HCT116 (cell line): ENCODE measurements at regions not wholly inside any gene's neighbourhood (a gene's known extent, or its start where the extent isn't known, plus 50 kb on each side); places are given as distances from the start of the nearest gene placed in this dataset.

Source experiments
- ATAC-seq: fragments of 200-7000 bp; cut with Tn5 transposase; 2 replicates; pipeline ENCODE4 v1.9.1; 2020; ENCODE audit warnings: mild to moderate bottlenecking, moderate library complexity
- BruUV-seq: library from RNA; stranded (reverse); fragments of 400-500 nt; replicated peaks from 2 replicates; lab custom pipeline; 2021; lab: Mats Ljungman, UMichigan
- CTCF ChIA-PET: fragments of 300-600 bp; sonication (Branson Sonifier 250); formaldehyde crosslinking; loops from one replicate; lab custom pipeline; 2021; ENCODE audit warnings: antibody characterized with exemption; lab: Charles Lee
- POLR2A ChIA-PET: fragments of 300-600, 350-600 bp; sonication (Branson Sonifier 250); formaldehyde crosslinking; loops from one replicate; lab custom pipeline; 2021; ENCODE audit warnings: antibody characterized with exemption; lab: Charles Lee
- RAD21 ChIA-PET, 2 experiments: fragments of 300-600 bp; sonication (Branson Sonifier 250); formaldehyde crosslinking; loops; one replicate each; lab custom pipeline; 2023; ENCODE audit warnings: low total read pairs in 2 of 2; ENCODE audit not compliant: uncharacterized antibody in 2 of 2, unreplicated experiment in 2 of 2, low non-redundant PET in 1 of 2; lab: Charles Lee
- DNase-seq: peaks from one replicate; pipeline ENCODE4 v3.0.0-alpha.2; 2010; ENCODE audit warnings: low read depth, low spot score
- H2AFZ ChIP-seq: fragments of 200-600 bp; shearing (Covaris generic), sonication (generic); 2 replicates; pipeline ENCODE4 v1.6.1; 2017; ENCODE audit warnings: low read depth, mixed run types, mixed read lengths, antibody characterized with exemption, low read length; ENCODE audit not compliant: poor library complexity, severe bottlenecking
- H3K27ac ChIP-seq: 2 replicates; pipeline ENCODE4 v1.5.1; 2012; ENCODE audit warnings: low read depth, low read length
- H3K27me3 ChIP-seq: fragments of 200-600 bp; sonication (generic); 2 replicates; pipeline ENCODE4 v1.6.1; 2016; ENCODE audit warnings: mixed run types, low read length, mixed read lengths; ENCODE audit not compliant: insufficient read depth
- H3K36me3 ChIP-seq, 2 experiments: fragments of 200-500 bp in 1 of 2; fragments of 200-600 bp in 1 of 2; sonication (Bioruptor generic) in 1 of 2; sonication (generic) in 1 of 2; 2 replicates each; pipeline versions ENCODE4 v1.5.1 to v1.6.1; 2014 to 2016; ENCODE audit warnings: low read length in 2 of 2, inconsistent platforms in 1 of 2, mixed read lengths in 1 of 2, mixed run types in 1 of 2; ENCODE audit not compliant: insufficient read depth in 2 of 2, control insufficient read depth in 1 of 2
- H3K4me1 ChIP-seq, 2 experiments: fragments of 200-600 bp in 1 of 2; sonication (generic) in 1 of 2; 2 replicates each; pipeline versions ENCODE4 v1.5.1 to v1.6.1; 2012 to 2017; ENCODE audit warnings: low read length in 2 of 2, inconsistent platforms in 1 of 2, mild to moderate bottlenecking in 1 of 2, mixed read lengths in 1 of 2, mixed run types in 1 of 2, moderate library complexity in 1 of 2; ENCODE audit not compliant: insufficient read depth in 2 of 2, control insufficient read depth in 1 of 2
- H3K4me2 ChIP-seq: fragments of 200-600 bp; sonication (generic); 2 replicates; pipeline ENCODE4 v1.6.1; 2017; ENCODE audit warnings: mixed run types, low read length, mixed read lengths
- H3K4me3 ChIP-seq, 2 experiments: fragments of 200-600 bp in 1 of 2; sonication (generic) in 1 of 2; replicated peaks in 1 of 2; 2 replicates each; pipeline ENCODE4 v1.5.1; 2011 to 2016; ENCODE audit warnings: low read length in 2 of 2, control low read depth in 1 of 2, low read depth in 1 of 2, mild to moderate bottlenecking in 1 of 2, mixed read lengths in 1 of 2, mixed run types in 1 of 2
- H3K79me2 ChIP-seq: fragments of 200-600 bp; sonication (generic); 2 replicates; pipeline ENCODE4 v1.6.1; 2017; ENCODE audit warnings: mild to moderate bottlenecking, mixed run types, low read length, moderate library complexity, mixed read lengths; ENCODE audit not compliant: insufficient read depth
- H3K9ac ChIP-seq: fragments of 200-600 bp; sonication (generic); 2 replicates; pipeline ENCODE4 v1.6.1; 2016; ENCODE audit warnings: low read length, mixed read lengths
- H3K9me2 ChIP-seq: fragments of 200-600 bp; sonication (generic), shearing (Covaris generic); 2 replicates; pipeline ENCODE4 v1.6.1; 2017; ENCODE audit warnings: mixed run types, mild to moderate bottlenecking, moderate library complexity; ENCODE audit not compliant: insufficient read depth
- H3K9me3 ChIP-seq, 2 experiments: fragments of 200-500 bp in 1 of 2; fragments of 200-600 bp in 1 of 2; sonication (Bioruptor generic) in 1 of 2; sonication (generic) in 1 of 2; 2 replicates each; pipeline ENCODE4 v1.6.1; 2014 to 2017; ENCODE audit warnings: low read length in 2 of 2, mixed read lengths in 2 of 2, inconsistent platforms in 1 of 2, low read depth in 1 of 2, mild to moderate bottlenecking in 1 of 2, mixed run types in 1 of 2, moderate library complexity in 1 of 2; ENCODE audit not compliant: control insufficient read depth in 1 of 2, insufficient read depth in 1 of 2
- H4K20me1 ChIP-seq: fragments of 200-600 bp; sonication (generic), shearing (Covaris generic); 2 replicates; pipeline ENCODE4 v1.6.1; 2017; ENCODE audit warnings: mixed run types, mild to moderate bottlenecking, moderate library complexity; ENCODE audit not compliant: insufficient read depth
- CBX3 ChIP-seq: IDR thresholded peaks from 2 replicates; pipeline ENCODE4 v1.6.1; 2012; ENCODE audit warnings: low read depth
- CEBPB ChIP-seq: IDR thresholded peaks from 2 replicates; pipeline ENCODE4 v1.6.1; 2012; ENCODE audit warnings: low read depth
- CTCF ChIP-seq, 3 experiments: fragments of 200-600 bp in 1 of 3; sonication (generic) in 1 of 3; IDR thresholded peaks in 2 of 3; conservative IDR thresholded peaks in 1 of 3; 2 replicates each; pipeline ENCODE4 v1.5.1; 2012 to 2017; ENCODE audit warnings: low read depth in 2 of 3, low read length in 2 of 3, antibody characterized with exemption in 1 of 3, borderline replicate concordance in 1 of 3, control low read depth in 1 of 3, mild to moderate bottlenecking in 1 of 3, mixed read lengths in 1 of 3, mixed run types in 1 of 3, moderate library complexity in 1 of 3; ENCODE audit not compliant: insufficient read depth in 1 of 3
- EZH2 ChIP-seq: fragments of 200-600 bp; sonication (generic); IDR thresholded peaks from 2 replicates; pipeline ENCODE4 v1.6.1; 2017; ENCODE audit warnings: antibody characterized with exemption, mixed run types
- EZH2phosphoT487 ChIP-seq: fragments of 200-600 bp; IDR thresholded peaks from 2 replicates; pipeline ENCODE4 v1.6.1; 2018; ENCODE audit warnings: antibody characterized with exemption, borderline replicate concordance
- JUND ChIP-seq: IDR thresholded peaks from 2 replicates; pipeline ENCODE4 v1.6.1; 2012
- MAX ChIP-seq: IDR thresholded peaks from 2 replicates; pipeline ENCODE4 v1.6.1; 2012
- POLR2A ChIP-seq: IDR thresholded peaks from 2 replicates; pipeline ENCODE4 v1.7.0; 2011; ENCODE audit warnings: borderline replicate concordance; ENCODE audit not compliant: insufficient read depth, insufficient read length; ENCODE audit errors: extremely low read depth
- POLR2AphosphoS5 ChIP-seq: IDR thresholded peaks from 2 replicates; pipeline ENCODE4 v1.6.1; 2011; ENCODE audit warnings: mild to moderate bottlenecking, low read depth, low read length, moderate library complexity
- RAD21 ChIP-seq: IDR thresholded peaks from 2 replicates; pipeline ENCODE4 v1.6.1; 2012; ENCODE audit warnings: low read depth, mild to moderate bottlenecking
- REST ChIP-seq: IDR thresholded peaks from 2 replicates; pipeline ENCODE4 v1.6.1; 2012; ENCODE audit warnings: low read depth
- SIN3A ChIP-seq: IDR thresholded peaks from 2 replicates; pipeline ENCODE4 v1.6.1; 2012; ENCODE audit warnings: low read depth
- SRF ChIP-seq: IDR thresholded peaks from 2 replicates; pipeline ENCODE4 v1.6.1; 2012; ENCODE audit warnings: low read depth
- TCF7L2 ChIP-seq: IDR thresholded peaks from 2 replicates; pipeline ENCODE4 v1.7.0; 2011; ENCODE audit warnings: borderline replicate concordance, inconsistent platforms; ENCODE audit not compliant: insufficient read depth, insufficient read length; ENCODE audit errors: extremely low read depth
- YY1 ChIP-seq: IDR thresholded peaks from 2 replicates; pipeline ENCODE4 v1.6.1; 2011; ENCODE audit warnings: low read length, low read depth, moderate library complexity, mild to moderate bottlenecking; ENCODE audit not compliant: insufficient replicate concordance; ENCODE audit errors: extremely low read depth
- ZFX ChIP-seq: fragments of 450-650 bp; IDR thresholded peaks from 2 replicates; pipeline ENCODE4 v1.6.1; 2017
- ZNF274 ChIP-seq: fragments of 200-500 bp; sonication (Bioruptor generic); IDR thresholded peaks from 2 replicates; pipeline ENCODE4 v1.6.1; 2014; ENCODE audit warnings: mild to moderate bottlenecking, low read depth, low read length, inconsistent platforms
- intact Hi-C: fragments of 100-400 bp; cut with micrococcal nuclease; formaldehyde crosslinking; loops from 2 replicates; pipeline ENCODE4 v1.10.0; 2022

GRCh38 chr1:187790724-187791123, 962.0 kb downstream of the PLA2G4A start:
- ChIA-PET RAD21 (no interaction called here), POLR2A (no interaction called here), CTCF (no interaction called here)
- Histone ChIP-seq H3K4me3 (no peak overlapping the region), H3K4me1 (no peaks in the 10 kb centered on the region), H3K9me3 (no peaks in the 10 kb centered on the region), H3K79me2 (no peaks in the 10 kb centered on the region), H4K20me1 (no peaks in the 10 kb centered on the region), H2AFZ (no peak overlapping the region), H3K36me3 (no peaks in the 10 kb centered on the region), H3K4me2 (no peak overlapping the region), H3K9me2 (no peaks in the 10 kb centered on the region), H3K27me3 (no peaks in the 10 kb centered on the region), H3K9ac (no peak overlapping the region), H3K27ac (no peak overlapping the region)
- intact Hi-C loops: no loop called here
- ATAC-seq: no peak
- no peak for DNase-seq
- TF ChIP-seq JUND: no peak
- TF ChIP-seq MAX: no peak
- no peak for TF ChIP-seq EZH2phosphoT487
- no peak for TF ChIP-seq ZFX
- TF ChIP-seq REST: no peak
- no peak for TF ChIP-seq SIN3A
- TF ChIP-seq CTCF (IDR thresholded peaks at IDR 0.05 in 2 of 3, conservative IDR thresholded peaks at IDR 0.05 in 1 of 3; ENCODE audit: borderline replicate concordance in 1 of 3, insufficient read depth in 1 of 3, low read depth in 2 of 3, low read length in 2 of 3): no peak
- no peak for TF ChIP-seq SRF
- TF ChIP-seq YY1: no peak
- TF ChIP-seq CEBPB: no peak
- TF ChIP-seq ZNF274: no peak
- TF ChIP-seq POLR2A: no peak
- no peak for TF ChIP-seq CBX3
- no peak for TF ChIP-seq RAD21
- TF ChIP-seq EZH2: no peak
- no peak for TF ChIP-seq TCF7L2
- no peak for TF ChIP-seq POLR2AphosphoS5
- no TSS peak for BruUV-seq
